Thoracic aorta (tissue), 2 donors: ENCODE measurements at regions not wholly inside any gene's neighbourhood (a gene's known extent, or its start where the extent isn't known, plus 50 kb on each side); places are given as distances from the start of the nearest gene placed in this dataset.

Source experiments
- ATAC-seq: fragments of 150-250 bp; one replicate; pipeline ENCODE4 v1.8.0; 2017; ENCODE audit warnings: low read depth; ENCODE audit not compliant: insufficient number of reproducible peaks, low FRiP score
- DNase-seq: peaks from one replicate; pipeline ENCODE4 v3.0.0-alpha.2; 2020; ENCODE audit warnings: low spot score
- H3K27ac ChIP-seq, 2 donors: fragments of 200-600 bp; sonication (generic); 1 replicate in 1 of 2; 2 replicates in 1 of 2; pipeline ENCODE4 v1.5.1; 2016; ENCODE audit warnings: mild to moderate bottlenecking in 2 of 2, moderate library complexity in 2 of 2
- H3K27me3 ChIP-seq: fragments of 200-600 bp; sonication (generic); replicated peaks from 2 replicates; pipeline ENCODE4 v1.6.0; 2016; ENCODE audit warnings: mild to moderate bottlenecking; ENCODE audit not compliant: insufficient read depth
- H3K36me3 ChIP-seq: fragments of 200-600 bp; sonication (generic); one replicate; pipeline ENCODE4 v1.5.1; 2016
- H3K4me1 ChIP-seq, 2 donors: fragments of 200-600 bp; sonication (generic); 1 replicate in 1 of 2; 2 replicates in 1 of 2; pipeline versions ENCODE4 v1.5.1 to v1.6.0; 2016; ENCODE audit warnings: low read depth in 2 of 2, mild to moderate bottlenecking in 1 of 2; ENCODE audit not compliant: control insufficient read depth in 1 of 2
- H3K4me3 ChIP-seq: fragments of 200-600 bp; sonication (generic); 2 replicates; pipeline ENCODE4 v1.5.1; 2016; ENCODE audit warnings: mild to moderate bottlenecking
- H3K9me3 ChIP-seq: fragments of 200-600 bp; sonication (generic); 2 replicates; pipeline ENCODE4 v1.5.1; 2016
- TF ChIP-seq, protein P1 (sequence below): fragments of 200-600 bp; sonication (generic); IDR thresholded peaks from one replicate; pipeline ENCODE4 v1.5.1; 2019; ENCODE audit warnings: antibody characterized with exemption

DNA sequence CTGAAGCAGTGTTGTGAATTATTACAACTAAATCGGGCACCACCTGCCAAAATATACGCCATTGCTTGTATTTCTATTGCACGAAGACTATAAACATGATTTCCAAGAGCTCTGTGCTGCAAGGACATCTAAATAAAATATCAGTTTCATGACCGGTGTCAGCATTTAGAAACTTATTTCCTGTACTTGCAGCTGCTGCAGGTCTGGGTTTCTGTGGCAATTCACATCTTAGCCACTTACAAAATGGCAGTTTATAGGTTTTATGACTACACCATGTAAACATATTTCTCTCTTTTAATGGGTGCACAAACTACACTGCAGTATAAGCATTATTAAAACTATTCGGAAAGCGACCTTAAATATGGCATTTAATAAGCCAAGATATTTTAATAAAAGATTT, 359.4 kb downstream of the VPS13C start:
- Histone ChIP-seq H3K4me1 (no peaks in the 10 kb centered on the region), H3K27ac (no peak overlapping the region), H3K4me3 (no peak overlapping the region), H3K36me3 (no peaks in the 10 kb centered on the region), H3K27me3 (no peaks in the 10 kb centered on the region), H3K9me3 (no peaks in the 10 kb centered on the region)
- ATAC-seq (no peak), DNase-seq (no peak)
- TF ChIP-seq, protein P1, sequence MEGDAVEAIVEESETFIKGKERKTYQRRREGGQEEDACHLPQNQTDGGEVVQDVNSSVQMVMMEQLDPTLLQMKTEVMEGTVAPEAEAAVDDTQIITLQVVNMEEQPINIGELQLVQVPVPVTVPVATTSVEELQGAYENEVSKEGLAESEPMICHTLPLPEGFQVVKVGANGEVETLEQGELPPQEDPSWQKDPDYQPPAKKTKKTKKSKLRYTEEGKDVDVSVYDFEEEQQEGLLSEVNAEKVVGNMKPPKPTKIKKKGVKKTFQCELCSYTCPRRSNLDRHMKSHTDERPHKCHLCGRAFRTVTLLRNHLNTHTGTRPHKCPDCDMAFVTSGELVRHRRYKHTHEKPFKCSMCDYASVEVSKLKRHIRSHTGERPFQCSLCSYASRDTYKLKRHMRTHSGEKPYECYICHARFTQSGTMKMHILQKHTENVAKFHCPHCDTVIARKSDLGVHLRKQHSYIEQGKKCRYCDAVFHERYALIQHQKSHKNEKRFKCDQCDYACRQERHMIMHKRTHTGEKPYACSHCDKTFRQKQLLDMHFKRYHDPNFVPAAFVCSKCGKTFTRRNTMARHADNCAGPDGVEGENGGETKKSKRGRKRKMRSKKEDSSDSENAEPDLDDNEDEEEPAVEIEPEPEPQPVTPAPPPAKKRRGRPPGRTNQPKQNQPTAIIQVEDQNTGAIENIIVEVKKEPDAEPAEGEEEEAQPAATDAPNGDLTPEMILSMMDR = no peak

DNA sequence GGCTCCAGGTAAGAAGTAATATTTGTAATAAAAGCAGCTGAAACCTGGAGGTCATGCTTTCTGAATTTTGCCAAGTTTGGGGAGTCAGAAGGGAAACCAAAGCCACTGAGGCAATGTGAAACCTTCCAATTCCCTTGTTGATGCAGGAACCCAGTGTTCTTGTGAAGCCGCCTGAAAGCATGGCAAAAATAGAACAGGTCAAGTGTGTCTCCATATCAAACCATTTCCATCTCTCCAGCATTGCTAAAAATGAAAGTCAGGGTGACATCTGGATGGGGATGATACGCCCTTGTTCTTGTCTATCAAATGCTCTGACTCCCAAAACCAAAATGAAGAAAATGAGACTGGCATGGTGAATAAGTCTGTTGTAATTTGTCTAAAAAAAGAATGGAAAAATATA, 362.5 kb downstream of the VPS13C start:
- Histone ChIP-seq H3K4me3 (no peak overlapping the region), H3K9me3 (no peaks in the 10 kb centered on the region), H3K4me1 (no peaks in the 10 kb centered on the region), H3K27ac (no peak overlapping the region), H3K27me3 (no peaks in the 10 kb centered on the region), H3K36me3 (no peaks in the 10 kb centered on the region)
- ATAC-seq (no peak), DNase-seq (no peak)
- TF ChIP-seq, protein P1 = no peak

DNA sequence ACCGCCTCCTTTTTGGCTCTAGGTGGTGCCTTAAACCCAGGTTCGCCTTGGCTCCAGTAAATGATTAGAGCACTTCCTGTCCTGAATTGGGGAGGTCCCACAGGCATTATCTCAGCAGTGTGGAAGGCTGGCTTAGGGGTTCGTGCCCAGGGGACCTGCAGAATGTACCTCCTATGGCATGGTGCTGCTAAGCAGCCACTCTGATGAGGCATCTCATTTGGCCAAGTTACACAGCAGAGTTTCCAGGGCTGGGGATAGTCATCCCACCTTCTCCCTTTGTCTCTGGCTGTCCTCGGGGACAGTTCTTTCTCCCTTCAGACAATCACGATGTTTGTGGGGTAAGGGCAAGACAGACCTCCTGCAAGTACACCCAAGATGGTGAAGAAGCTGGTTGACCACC, 371.2 kb downstream of the VPS13C start:
- TF ChIP-seq, protein P1 = no peak
- Histone ChIP-seq H3K27ac (no peak overlapping the region), H3K27me3 (no peaks in the 10 kb centered on the region), H3K36me3 (no peaks in the 10 kb centered on the region), H3K4me1 (no peaks in the 10 kb centered on the region), H3K4me3 (no peak overlapping the region), H3K9me3 (no peaks in the 10 kb centered on the region)
- ATAC-seq = no peak
- DNase-seq = no peak

DNA sequence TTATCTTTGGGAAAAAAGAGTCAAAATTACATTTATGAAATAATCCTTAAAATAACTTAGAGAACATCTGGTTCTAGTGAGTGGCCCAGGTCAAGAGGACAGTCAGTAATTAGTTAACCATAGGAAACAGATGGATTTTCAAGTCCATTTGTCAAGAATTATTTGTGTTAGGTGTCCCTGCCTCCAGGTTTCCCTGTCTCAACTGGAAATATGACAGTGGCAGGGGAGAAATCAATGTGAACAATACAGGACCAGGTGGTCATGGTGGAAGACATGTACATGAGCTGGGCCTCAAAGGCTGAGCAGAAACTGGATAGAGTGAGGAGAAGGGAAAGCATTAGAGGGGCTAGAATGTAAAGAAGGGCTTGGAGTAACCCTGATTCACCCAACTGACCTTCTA, 372.6 kb downstream of the VPS13C start:
- Histone ChIP-seq H3K4me1 (no peaks in the 10 kb centered on the region), H3K36me3 (no peaks in the 10 kb centered on the region), H3K27me3 (no peaks in the 10 kb centered on the region), H3K4me3 (no peak overlapping the region), H3K27ac (no peak overlapping the region), H3K9me3 (no peaks in the 10 kb centered on the region)
- TF ChIP-seq, protein P1 = no peak
- ATAC-seq (no peak), DNase-seq (no peak)

DNA sequence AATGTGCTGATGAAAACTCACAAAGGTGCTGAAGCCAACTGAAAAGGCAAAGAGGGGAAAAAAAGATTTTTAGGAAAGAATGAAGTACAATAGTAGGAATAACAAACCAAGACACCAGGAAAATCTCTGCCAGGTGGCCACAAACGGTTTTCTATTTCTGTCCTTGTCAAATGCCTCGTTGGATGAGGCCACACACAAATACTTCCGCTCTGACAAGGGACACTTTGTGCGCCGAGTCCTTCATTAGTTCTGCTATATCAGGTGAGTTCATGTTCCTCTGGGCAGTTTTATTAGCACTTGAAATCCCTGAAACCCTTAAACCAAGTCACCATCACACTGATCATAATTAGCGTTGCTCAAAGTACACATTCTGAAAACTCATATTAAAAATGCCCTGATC, 373.1 kb downstream of the VPS13C start:
- no peaks in the 10 kb centered on the region for H3K27me3 ChIP-seq
- DNase-seq = no peak
- H3K4me3 ChIP-seq = no peak overlapping the region
- no peak for ATAC-seq
- TF ChIP-seq, protein P1 = no peak
- H3K36me3 ChIP-seq = no peaks in the 10 kb centered on the region
- no peaks in the 10 kb centered on the region for H3K9me3 ChIP-seq
- H3K27ac ChIP-seq = no peak overlapping the region
- H3K4me1 ChIP-seq = no peaks in the 10 kb centered on the region
